ENCODE measurements at regions not wholly inside any gene's neighbourhood (a gene's known extent, or its start where the extent isn't known, plus 50 kb on each side); places are given as distances from the start of the nearest gene placed in this dataset.

GRCh38 chr3:177599326-177599725 is 402.0 kb upstream of the TBL1XR1 start:
- no peak for DNase-seq (ENCODE audit: low spot score)

- no peak for DNase-seq (ENCODE audit: low spot score)
Measured at GRCh38 chr3:177599837-177600236, 402.6 kb upstream of the TBL1XR1 start.

- DNase-seq (ENCODE audit: low spot score): no peak
Measured at GRCh38 chr3:177600411-177600810, 403.1 kb upstream of the TBL1XR1 start.

- DNase-seq (ENCODE audit: low spot score): no peak
Measured at GRCh38 chr3:177601152-177601551, 403.9 kb upstream of the TBL1XR1 start.

GRCh38 chr3:177602601-177603147 is 405.4 kb upstream of the TBL1XR1 start:
- DNase-seq (ENCODE audit: low spot score): no peak

GRCh38 chr3:177603148-177603603 is 405.9 kb upstream of the TBL1XR1 start:
- DNase-seq (ENCODE audit: low spot score): no peak

- no peak for DNase-seq (ENCODE audit: low spot score)
Measured at GRCh38 chr3:177604181-177604580, 406.9 kb upstream of the TBL1XR1 start.

GRCh38 chr3:177606891-177607290 is 409.6 kb upstream of the TBL1XR1 start:
- DNase-seq (ENCODE audit: low spot score): no peak

- no peak for DNase-seq (ENCODE audit: low spot score)
Measured at GRCh38 chr3:177607589-177607988, 410.3 kb upstream of the TBL1XR1 start.

GRCh38 chr3:177608443-177608842 is 411.2 kb upstream of the TBL1XR1 start:
- no peak for DNase-seq (ENCODE audit: low spot score)

GRCh38 chr3:177609613-177610012 is 412.3 kb upstream of the TBL1XR1 start:
- DNase-seq (ENCODE audit: low spot score): no peak

- no peak for DNase-seq (ENCODE audit: low spot score)
Measured at GRCh38 chr3:177610262-177610661, 413.0 kb upstream of the TBL1XR1 start.

GRCh38 chr3:177610686-177611633 is 413.7 kb upstream of the TBL1XR1 start:
- DNase-seq (ENCODE audit: low spot score): peak; percentile 61

GRCh38 chr3:177611752-177612334 is 414.6 kb upstream of the TBL1XR1 start:
- no peak for DNase-seq (ENCODE audit: low spot score)

- DNase-seq (ENCODE audit: low spot score): no peak
Measured at GRCh38 chr3:177613901-177614300, 416.6 kb upstream of the TBL1XR1 start.

- DNase-seq (ENCODE audit: low spot score): peak; percentile 83
Measured at GRCh38 chr3:177615015-177615414, 417.7 kb upstream of the TBL1XR1 start.

- no peak for DNase-seq (ENCODE audit: low spot score)
Measured at GRCh38 chr3:177618873-177619733, 421.8 kb upstream of the TBL1XR1 start.

GRCh38 chr3:177620073-177620472 is 422.8 kb upstream of the TBL1XR1 start:
- no peak for DNase-seq (ENCODE audit: low spot score)

- no peak for DNase-seq (ENCODE audit: low spot score)
Measured at GRCh38 chr3:177622520-177622919, 425.2 kb upstream of the TBL1XR1 start.

GRCh38 chr3:177622982-177623617 is 425.8 kb upstream of the TBL1XR1 start:
- no peak for DNase-seq (ENCODE audit: low spot score)
